HepG2 (cell line): ENCODE measurements at regions not wholly inside any gene's neighbourhood (a gene's known extent, or its start where the extent isn't known, plus 50 kb on each side); places are given as distances from the start of the nearest gene placed in this dataset.

ENCODE experiments used
- ATAC-seq: fragments of 200-7000 bp; cut with Tn5 transposase; 3 replicates; pipeline ENCODE4 v1.9.1; 2020; ENCODE audit warnings: mild to moderate bottlenecking, moderate library complexity
- BruUV-seq: library from RNA; stranded (reverse); fragments of 400-500 nt; replicated peaks from 2 replicates; lab custom pipeline; 2021; lab: Mats Ljungman, UMichigan
- CTCF ChIA-PET: fragments of 300-600 bp; formaldehyde crosslinking; extraction: SDS; loops from one replicate; lab custom pipeline; 2021; ENCODE audit warnings: low total read pairs, inconsistent platforms, low intra/inter-chr PET ratio; lab: Yijun Ruan, JAX
- POLR2A ChIA-PET: fragments of 350-600 bp; sonication (Branson Sonifier 250); formaldehyde crosslinking; loops from one replicate; lab custom pipeline; 2020; ENCODE audit warnings: antibody characterized with exemption, inconsistent platforms; lab: Yijun Ruan, JAX
- DNase-seq: peaks from one replicate; pipeline ENCODE4 v3.0.0-alpha.2; 2015; ENCODE audit warnings: low spot score
- FAIRE-seq: peaks from 3 replicates; lab custom pipeline; 2011; peaks lifted over from hg19 to GRCh38; lab: Jason Lieb, UNC
- H2AFZ ChIP-seq: one replicate; pipeline ENCODE4 v1.6.1; 2011; ENCODE audit warnings: low read length, inconsistent platforms
- H3K27ac ChIP-seq: fragments of 300-600 bp; 3 replicates; pipeline ENCODE4 v1.8.0; 2011; ENCODE audit warnings: mixed run types, mild to moderate bottlenecking, mixed read lengths, low read length, inconsistent platforms; ENCODE audit not compliant: insufficient read depth; ENCODE audit errors: extremely low read length
- H3K27me3 ChIP-seq, 2 experiments: fragments of 200-600 bp in 1 of 2; 2 replicates in 1 of 2; 3 replicates in 1 of 2; pipeline versions ENCODE4 v1.6.0 to v1.8.0; 2011; ENCODE audit warnings: low read length in 2 of 2, mild to moderate bottlenecking in 2 of 2, moderate library complexity in 2 of 2, inconsistent platforms in 1 of 2; ENCODE audit not compliant: insufficient read depth in 2 of 2, control insufficient read depth in 1 of 2
- H3K36me3 ChIP-seq, 2 experiments: fragments of 200-600 bp in 1 of 2; replicated peaks in 1 of 2; 2 replicates in 1 of 2; 3 replicates in 1 of 2; pipeline versions ENCODE4 v1.5.1 to v1.8.0; 2011; ENCODE audit warnings: low read length in 2 of 2, inconsistent platforms in 1 of 2; ENCODE audit not compliant: insufficient read depth in 2 of 2, control insufficient read depth in 1 of 2
- H3K4me1 ChIP-seq: 2 replicates; pipeline ENCODE4 v1.5.1; 2012; ENCODE audit warnings: low read length, inconsistent platforms; ENCODE audit not compliant: insufficient read depth
- H3K4me2 ChIP-seq: 2 replicates; pipeline ENCODE4 v1.6.0; 2011; ENCODE audit warnings: low read depth, low read length, inconsistent platforms
- H3K4me3 ChIP-seq, 3 experiments: fragments of 200-600 bp in 1 of 3; sonication (generic), shearing (Covaris generic) in 1 of 3; replicated peaks in 1 of 3; 2 replicates each; pipeline ENCODE4 v1.5.1; 2011 to 2016; ENCODE audit warnings: low read length in 3 of 3, inconsistent platforms in 2 of 3, low read depth in 2 of 3, mild to moderate bottlenecking in 2 of 3, control low read depth in 1 of 3, mixed read lengths in 1 of 3; ENCODE audit not compliant: insufficient read depth in 1 of 3
- H3K79me2 ChIP-seq: one replicate; pipeline ENCODE4 v1.6.1; 2011; ENCODE audit warnings: low read length, inconsistent platforms; ENCODE audit not compliant: insufficient read depth
- H3K9ac ChIP-seq: 2 replicates; pipeline ENCODE4 v1.6.0; 2011; ENCODE audit warnings: mild to moderate bottlenecking, low read depth, low read length, inconsistent platforms; ENCODE audit not compliant: insufficient read depth
- H3K9me3 ChIP-seq: 2 replicates; pipeline ENCODE4 v1.5.1; 2012; ENCODE audit warnings: mild to moderate bottlenecking, low read length
- H4K20me1 ChIP-seq: 2 replicates; pipeline ENCODE4 v1.6.0; 2011; ENCODE audit warnings: inconsistent platforms, mild to moderate bottlenecking, low read length, moderate library complexity; ENCODE audit not compliant: insufficient read depth
- FOSL1 ChIP-seq: sonication (generic); formaldehyde crosslinking; IDR thresholded peaks from 2 replicates; pipeline ENCODE4 v1.9.0; 2021; ENCODE audit warnings: missing genetic modification reagents, borderline replicate concordance
- HOXA7 ChIP-seq: sonication (generic); formaldehyde crosslinking; IDR thresholded peaks from 2 replicates; pipeline ENCODE4 v1.8.1; 2022; ENCODE audit warnings: mild to moderate bottlenecking, missing genetic modification reagents, moderate library complexity
- NR2F1 ChIP-seq, 2 experiments: fragments of 450-650 bp in 1 of 2; formaldehyde crosslinking in 1 of 2; IDR thresholded peaks; 2 replicates each; pipeline versions ENCODE4 v1.5.0 to v1.6.1; 2016 to 2020; ENCODE audit warnings: mild to moderate bottlenecking in 1 of 2, missing compliant biosample characterization in 1 of 2, missing genetic modification reagents in 1 of 2, moderate library complexity in 1 of 2
- PAF1 ChIP-seq: IDR thresholded peaks from 2 replicates; pipeline ENCODE4 v1.6.1; 2016; ENCODE audit warnings: missing genetic modification reagents, missing compliant biosample characterization
- POGZ ChIP-seq: sonication (generic); formaldehyde crosslinking; IDR thresholded peaks from 2 replicates; pipeline ENCODE4 v1.4.0; 2020; ENCODE audit warnings: mild to moderate bottlenecking, missing genetic modification reagents
- RCOR2 ChIP-seq: IDR thresholded peaks from 2 replicates; pipeline ENCODE4 v1.6.1; 2016; ENCODE audit warnings: missing biosample characterization, missing genetic modification reagents
- TRIM24 ChIP-seq: sonication (generic); formaldehyde crosslinking; IDR thresholded peaks from 2 replicates; pipeline ENCODE4 v1.8.0; 2022; ENCODE audit warnings: mild to moderate bottlenecking, missing genetic modification reagents
- YEATS4 ChIP-seq: sonication (generic); formaldehyde crosslinking; IDR thresholded peaks from 2 replicates; pipeline ENCODE4 v1.4.0; 2020; ENCODE audit warnings: missing genetic modification reagents, borderline replicate concordance
- ZFY ChIP-seq: sonication (generic); formaldehyde crosslinking; IDR thresholded peaks from 2 replicates; pipeline ENCODE4 v1.4.0; 2020; ENCODE audit warnings: missing genetic modification reagents
- ZKSCAN5 ChIP-seq: sonication (generic); formaldehyde crosslinking; IDR thresholded peaks from 2 replicates; pipeline ENCODE4 v1.5.1; 2020; ENCODE audit warnings: mild to moderate bottlenecking, missing genetic modification reagents
- ZNF33A ChIP-seq: sonication (generic); formaldehyde crosslinking; IDR thresholded peaks from 2 replicates; pipeline ENCODE4 v1.5.1; 2020; ENCODE audit warnings: missing genetic modification reagents, mild to moderate bottlenecking, moderate library complexity, borderline replicate concordance
- ZNF557 ChIP-seq: sonication (generic); formaldehyde crosslinking; IDR thresholded peaks from 2 replicates; pipeline ENCODE4 v1.4.0; 2020; ENCODE audit warnings: missing genetic modification reagents
- ZNF713 ChIP-seq: sonication (generic); formaldehyde crosslinking; IDR thresholded peaks from 2 replicates; pipeline ENCODE4 v1.4.0; 2020; ENCODE audit warnings: mild to moderate bottlenecking, missing genetic modification reagents
- ZSCAN21 ChIP-seq: sonication (generic); formaldehyde crosslinking; IDR thresholded peaks from 2 replicates; pipeline ENCODE4 v1.8.0; 2022; ENCODE audit warnings: mild to moderate bottlenecking, missing genetic modification reagents, moderate library complexity, borderline replicate concordance
- WGBS: methylation state at CpG from one replicate; pipeline ENCODE4 v1.1.6; 2017; ENCODE audit warnings: low lambda C conversion rate; 5-methylcytosine and 5-hydroxymethylcytosine counted together
- in situ Hi-C: cut with HindIII; loops from 2 replicates; pipeline ENCODE4 v1.10.0; 2017; ENCODE audit warnings: low pct_unique_long_range_greater_than_20kb; ENCODE audit not compliant: extremely low pct_ligation_motif_present
- intact Hi-C: fragments of 100-400 bp; cut with micrococcal nuclease; formaldehyde crosslinking; loops from one replicate; pipeline ENCODE4 v1.10.0; 2022; ENCODE audit not compliant: unreplicated experiment
- TF ChIP-seq, protein P1 (sequence below): sonication (generic); formaldehyde crosslinking; IDR thresholded peaks from 2 replicates; pipeline ENCODE4 v1.5.0; 2020; ENCODE audit warnings: mild to moderate bottlenecking, missing genetic modification reagents, borderline replicate concordance
- TF ChIP-seq, protein P2 (sequence below): sonication (generic); formaldehyde crosslinking; IDR thresholded peaks from 2 replicates; pipeline ENCODE4 v1.5.0; 2020; ENCODE audit warnings: missing genetic modification reagents, mild to moderate bottlenecking, borderline replicate concordance
- TF ChIP-seq, protein P3 (sequence below): fragments of 450-650 bp; IDR thresholded peaks from 2 replicates; pipeline ENCODE4 v1.6.1; 2017
- TF ChIP-seq, protein P4 (sequence below): sonication (generic); formaldehyde crosslinking; IDR thresholded peaks from 2 replicates; pipeline ENCODE4 v1.8.0; 2022; ENCODE audit warnings: missing genetic modification reagents, mild to moderate bottlenecking, borderline replicate concordance

DNA sequence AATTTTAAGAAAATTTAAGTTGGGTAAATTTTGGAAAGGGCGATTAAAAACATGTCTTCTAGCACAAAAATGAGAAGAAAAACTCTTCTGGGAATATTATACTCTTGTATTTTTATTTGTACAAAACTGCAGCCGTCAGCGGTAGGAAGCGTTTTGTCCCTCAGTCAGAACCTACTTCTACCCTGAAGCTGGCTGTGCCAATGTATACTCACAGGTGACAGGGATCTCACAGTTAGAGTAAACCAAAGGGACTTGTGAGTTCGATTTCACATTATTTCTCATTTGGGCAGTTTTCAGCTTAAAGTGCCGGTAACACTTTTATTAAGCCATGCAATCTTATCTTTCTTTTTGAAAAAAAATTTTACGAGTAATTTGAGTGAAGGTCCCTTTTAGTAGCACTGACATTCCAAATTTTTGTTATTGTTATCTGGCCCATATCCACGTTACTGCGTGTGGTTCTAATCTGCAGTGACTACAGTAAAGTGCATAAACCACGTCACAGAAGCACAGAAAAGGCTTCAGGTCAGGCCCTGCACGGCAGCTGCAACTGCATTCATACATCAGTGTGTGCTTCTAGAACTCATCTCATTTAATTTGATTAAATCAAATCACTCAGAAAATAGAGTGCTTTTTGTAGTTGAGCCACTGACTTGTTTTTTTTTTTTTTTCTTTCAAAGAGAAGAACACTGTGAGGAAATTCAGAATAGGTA, 387.3 kb downstream of the LIG4 start:
- no peak for TF ChIP-seq FOSL1 (CRISPR knock-in tag)
- TF ChIP-seq, protein P1, sequence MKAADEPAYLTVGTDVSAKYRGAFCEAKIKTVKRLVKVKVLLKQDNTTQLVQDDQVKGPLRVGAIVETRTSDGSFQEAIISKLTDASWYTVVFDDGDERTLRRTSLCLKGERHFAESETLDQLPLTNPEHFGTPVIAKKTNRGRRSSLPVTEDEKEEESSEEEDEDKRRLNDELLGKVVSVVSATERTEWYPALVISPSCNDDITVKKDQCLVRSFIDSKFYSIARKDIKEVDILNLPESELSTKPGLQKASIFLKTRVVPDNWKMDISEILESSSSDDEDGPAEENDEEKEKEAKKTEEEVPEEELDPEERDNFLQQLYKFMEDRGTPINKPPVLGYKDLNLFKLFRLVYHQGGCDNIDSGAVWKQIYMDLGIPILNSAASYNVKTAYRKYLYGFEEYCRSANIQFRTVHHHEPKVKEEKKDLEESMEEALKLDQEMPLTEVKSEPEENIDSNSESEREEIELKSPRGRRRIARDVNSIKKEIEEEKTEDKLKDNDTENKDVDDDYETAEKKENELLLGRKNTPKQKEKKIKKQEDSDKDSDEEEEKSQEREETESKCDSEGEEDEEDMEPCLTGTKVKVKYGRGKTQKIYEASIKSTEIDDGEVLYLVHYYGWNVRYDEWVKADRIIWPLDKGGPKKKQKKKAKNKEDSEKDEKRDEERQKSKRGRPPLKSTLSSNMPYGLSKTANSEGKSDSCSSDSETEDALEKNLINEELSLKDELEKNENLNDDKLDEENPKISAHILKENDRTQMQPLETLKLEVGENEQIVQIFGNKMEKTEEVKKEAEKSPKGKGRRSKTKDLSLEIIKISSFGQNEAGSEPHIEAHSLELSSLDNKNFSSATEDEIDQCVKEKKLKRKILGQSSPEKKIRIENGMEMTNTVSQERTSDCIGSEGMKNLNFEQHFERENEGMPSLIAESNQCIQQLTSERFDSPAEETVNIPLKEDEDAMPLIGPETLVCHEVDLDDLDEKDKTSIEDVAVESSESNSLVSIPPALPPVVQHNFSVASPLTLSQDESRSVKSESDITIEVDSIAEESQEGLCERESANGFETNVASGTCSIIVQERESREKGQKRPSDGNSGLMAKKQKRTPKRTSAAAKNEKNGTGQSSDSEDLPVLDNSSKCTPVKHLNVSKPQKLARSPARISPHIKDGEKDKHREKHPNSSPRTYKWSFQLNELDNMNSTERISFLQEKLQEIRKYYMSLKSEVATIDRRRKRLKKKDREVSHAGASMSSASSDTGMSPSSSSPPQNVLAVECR (CRISPR knock-in tag), result no peak
- no peak for TF ChIP-seq ZNF33A (CRISPR knock-in tag)
- TF ChIP-seq, protein P2, sequence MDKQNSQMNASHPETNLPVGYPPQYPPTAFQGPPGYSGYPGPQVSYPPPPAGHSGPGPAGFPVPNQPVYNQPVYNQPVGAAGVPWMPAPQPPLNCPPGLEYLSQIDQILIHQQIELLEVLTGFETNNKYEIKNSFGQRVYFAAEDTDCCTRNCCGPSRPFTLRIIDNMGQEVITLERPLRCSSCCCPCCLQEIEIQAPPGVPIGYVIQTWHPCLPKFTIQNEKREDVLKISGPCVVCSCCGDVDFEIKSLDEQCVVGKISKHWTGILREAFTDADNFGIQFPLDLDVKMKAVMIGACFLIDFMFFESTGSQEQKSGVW (CRISPR knock-in tag), result no peak
- TF ChIP-seq ZFY (CRISPR knock-in tag), result no peak
- TF ChIP-seq PAF1 (CRISPR knock-in tag), result no peak
- TF ChIP-seq ZNF557 (CRISPR knock-in tag), result no peak
- no peak for TF ChIP-seq YEATS4
- TF ChIP-seq TRIM24 (CRISPR knock-in tag), result no peak
- no peak for TF ChIP-seq NR2F1 (CRISPR knock-in tag; IDR thresholded peaks at IDR 0.05)
- no peak for TF ChIP-seq ZNF713 (CRISPR knock-in tag)
- TF ChIP-seq HOXA7 (CRISPR knock-in tag), result no peak
- TF ChIP-seq ZSCAN21 (CRISPR knock-in tag), result no peak
- no peak for TF ChIP-seq POGZ (CRISPR knock-in tag)
- TF ChIP-seq, protein P3, sequence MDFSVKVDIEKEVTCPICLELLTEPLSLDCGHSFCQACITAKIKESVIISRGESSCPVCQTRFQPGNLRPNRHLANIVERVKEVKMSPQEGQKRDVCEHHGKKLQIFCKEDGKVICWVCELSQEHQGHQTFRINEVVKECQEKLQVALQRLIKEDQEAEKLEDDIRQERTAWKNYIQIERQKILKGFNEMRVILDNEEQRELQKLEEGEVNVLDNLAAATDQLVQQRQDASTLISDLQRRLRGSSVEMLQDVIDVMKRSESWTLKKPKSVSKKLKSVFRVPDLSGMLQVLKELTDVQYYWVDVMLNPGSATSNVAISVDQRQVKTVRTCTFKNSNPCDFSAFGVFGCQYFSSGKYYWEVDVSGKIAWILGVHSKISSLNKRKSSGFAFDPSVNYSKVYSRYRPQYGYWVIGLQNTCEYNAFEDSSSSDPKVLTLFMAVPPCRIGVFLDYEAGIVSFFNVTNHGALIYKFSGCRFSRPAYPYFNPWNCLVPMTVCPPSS, result no peak
- TF ChIP-seq RCOR2 (CRISPR knock-in tag), result no peak
- TF ChIP-seq ZKSCAN5, result no peak
- TF ChIP-seq, protein P4, sequence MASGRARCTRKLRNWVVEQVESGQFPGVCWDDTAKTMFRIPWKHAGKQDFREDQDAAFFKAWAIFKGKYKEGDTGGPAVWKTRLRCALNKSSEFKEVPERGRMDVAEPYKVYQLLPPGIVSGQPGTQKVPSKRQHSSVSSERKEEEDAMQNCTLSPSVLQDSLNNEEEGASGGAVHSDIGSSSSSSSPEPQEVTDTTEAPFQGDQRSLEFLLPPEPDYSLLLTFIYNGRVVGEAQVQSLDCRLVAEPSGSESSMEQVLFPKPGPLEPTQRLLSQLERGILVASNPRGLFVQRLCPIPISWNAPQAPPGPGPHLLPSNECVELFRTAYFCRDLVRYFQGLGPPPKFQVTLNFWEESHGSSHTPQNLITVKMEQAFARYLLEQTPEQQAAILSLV (CRISPR knock-in tag), result no peak
- TF ChIP-seq, all 625 proteins: peak for 0
- WGBS, result 32% methylated on average over 11 of the region's 11 CpGs
- no peak for ATAC-seq

More for the DNA sequence above, 387.3 kb downstream of the LIG4 start:
- Histone ChIP-seq H3K79me2 (no peaks in the 10 kb centered on the region), H2AFZ (no peak overlapping the region), H3K9me3 (no peaks in the 10 kb centered on the region), H3K4me2 (no peak overlapping the region), H3K36me3 (no peaks in the 10 kb centered on the region), H3K4me1 (no peaks in the 10 kb centered on the region), H3K4me3 (no peak overlapping the region), H3K27me3 (no peaks in the 10 kb centered on the region; a peak in 1 of 5 replicates), H3K27ac (no peak overlapping the region), H4K20me1 (no peaks in the 10 kb centered on the region), H3K9ac (no peak overlapping the region)
- no TSS peak for BruUV-seq
- DNase-seq (no peak), FAIRE-seq (no peak)
- ChIA-PET POLR2A (no interaction called here), CTCF (no interaction called here)
- intact Hi-C loops (no loop called here), in situ Hi-C loops (no loop called here)
